ENCODE measurements at regions not wholly inside any gene's neighbourhood (a gene's known extent, or its start where the extent isn't known, plus 50 kb on each side); places are given as distances from the start of the nearest gene placed in this dataset.
"Not testable (repeated sequence)": the region's sequence is repeated elsewhere in the genome, so short reads cannot be mapped to it uniquely, and the experiment has no call there.

GRCh38 chr15:23801881-23802280 is 114.8 kb upstream of the NDN start:
- no peak for TF ChIP-seq KDM5A (IDR thresholded peaks at IDR 0.05)
- TF ChIP-seq POLR2AphosphoS2 (conservative IDR thresholded peaks at IDR 0.05; ENCODE audit: low read length), result no peak
- no peak for TF ChIP-seq NFE2L2 (conservative IDR thresholded peaks at IDR 0.05; ENCODE audit: low read length)
- Histone ChIP-seq H3K4me2 (no peak overlapping the region), H3K9me3 (no peaks in the 10 kb centered on the region), H3K27ac (no peak overlapping the region), H3K4me1 (no peaks in the 10 kb centered on the region), H3K4me3 (no peak overlapping the region)
- FAIRE-seq (no peak), ATAC-seq (no peak), DNase-seq (ENCODE audit: low read depth in 1 of 2, low spot score in 1 of 2) (no peak)
- WGBS (ENCODE audit: missing lambda C conversion rate), result 3% methylated on average over 2 of the region's 2 CpGs
- ChIA-PET CTCF (no interaction called here), POLR2A (no interaction called here)

- ATAC-seq; POLR2A ChIA-PET; H3K4me3 ChIP-seq; FAIRE-seq; DNase-seq (ENCODE audit: low read depth in 1 of 2, low spot score in 1 of 2); H3K4me1 ChIP-seq; H3K4me2 ChIP-seq; H3K9me3 ChIP-seq; H3K27ac ChIP-seq: not testable (repeated sequence)
- WGBS (ENCODE audit: missing lambda C conversion rate), result 51% methylated on average over 24 of the region's 37 CpGs
- CTCF ChIA-PET, result interaction anchor here (1.1 kb wide), 1 partner anchor 11 kb away, joined by 3 read pairs; no protein-coding TSS in a partner anchor
Measured at GRCh38 chr15:23802896-23803435, 115.9 kb upstream of the NDN start.

GRCh38 chr15:23806980-23807379 is 119.9 kb upstream of the NDN start:
- Histone ChIP-seq H3K4me3 (no peak overlapping the region), H3K27ac (no peak overlapping the region), H3K4me1 (no peaks in the 10 kb centered on the region), H3K9me3 (no peaks in the 10 kb centered on the region), H3K4me2 (no peak overlapping the region)
- WGBS (ENCODE audit: missing lambda C conversion rate), result 15% methylated on average over 3 of the region's 3 CpGs
- no peak for DNase-seq (ENCODE audit: low read depth in 1 of 2, low spot score in 1 of 2)
- ChIA-PET CTCF (interaction anchor here (1.4 kb wide), 1 partner anchor 9 kb away, joined by 4 read pairs; no protein-coding TSS in a partner anchor), POLR2A (no interaction called here)
- no peak for FAIRE-seq
- ATAC-seq, result no peak
- TF ChIP-seq SMC3 (IDR thresholded peaks at IDR 0.05) (no peak), EHF (CRISPR knock-in tag; IDR thresholded peaks at IDR 0.05) (no peak), MAFK (IDR thresholded peaks at IDR 0.05; ENCODE audit: partially characterized antibody) (no peak), BHLHE40 (IDR thresholded peaks at IDR 0.05; ENCODE audit: low read depth, low read length) (no peak), RCOR1 (IDR thresholded peaks at IDR 0.05; ENCODE audit: low read depth, low read length) (no peak), ZNF302 (CRISPR knock-in tag; IDR thresholded peaks at IDR 0.05) (no peak), MAX (IDR thresholded peaks at IDR 0.05) (no peak), MAZ (IDR thresholded peaks at IDR 0.05; ENCODE audit: borderline replicate concordance, low read depth, low read length) (no peak), CTCF (IDR thresholded peaks at IDR 0.05) (no peak), EHMT2 (IDR thresholded peaks at IDR 0.05; ENCODE audit: low read depth) (no peak), E2F6 (IDR thresholded peaks at IDR 0.05; ENCODE audit: borderline replicate concordance, low read depth) (no peak), CEBPB (IDR thresholded peaks at IDR 0.05) (no peak), MYC (IDR thresholded peaks at IDR 0.05; ENCODE audit: borderline replicate concordance, low read length) (no peak), BCL3 (IDR thresholded peaks at IDR 0.05) (no peak), FOSB (CRISPR knock-in tag; IDR thresholded peaks at IDR 0.05) (no peak), HMGXB4 (CRISPR knock-in tag; IDR thresholded peaks at IDR 0.05; ENCODE audit: borderline replicate concordance) (no peak), EP300 (IDR thresholded peaks at IDR 0.05) (no peak), RNF2 (IDR thresholded peaks at IDR 0.05; ENCODE audit: borderline replicate concordance, low read depth) (no peak), JUNB (IDR thresholded peaks at IDR 0.05) (no peak)
